Stimulated activated CD4-positive, alpha-beta T cell treated with anti-CD3 and anti-CD28 coated beads, Interleukin-12 subunit alpha, Interleukin-12 subunit beta, amount 100 ng/mL, for 48 hours (primary cell): ENCODE measurements at regions not wholly inside any gene's neighbourhood (a gene's known extent, or its start where the extent isn't known, plus 50 kb on each side); places are given as distances from the start of the nearest gene placed in this dataset.

Experiments
- DNase-seq, 3 donors: peaks; one replicate each; pipeline ENCODE4 v3.0.0-alpha.2; 2020; ENCODE audit warnings: low read depth in 2 of 3, low spot score in 1 of 3

GRCh38 chr9:8088477-8088876 is 288.9 kb upstream of the DMAC1 start:
- DNase-seq: no peak

- DNase-seq: no peak
These were observed 286.4 kb upstream of the DMAC1 start for GRCh38 chr9:8085986-8086385.

DNA sequence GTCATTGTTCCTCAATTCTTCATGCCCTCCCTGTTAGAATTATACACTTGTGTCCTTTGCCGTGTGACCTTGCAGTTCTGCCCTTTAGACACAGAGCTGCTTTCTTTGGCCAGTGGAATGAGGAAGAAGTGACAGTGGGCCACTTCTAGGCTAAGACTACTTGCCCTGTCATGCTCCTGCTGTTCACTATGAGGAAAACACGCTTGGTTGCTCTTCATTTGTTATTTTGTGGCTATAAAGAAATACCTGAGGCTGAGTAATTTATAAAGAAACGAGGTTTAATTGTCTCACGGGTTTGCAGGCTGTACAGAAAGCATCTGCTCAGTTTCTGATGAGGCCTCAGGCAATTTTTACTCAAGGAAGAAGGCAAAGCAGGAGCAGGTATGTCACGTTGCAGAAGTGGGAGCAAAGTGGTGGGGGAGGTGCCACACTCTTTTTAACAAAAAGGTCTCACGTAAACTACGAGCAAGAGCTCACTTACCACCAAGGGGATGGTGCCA is 279.1 kb upstream of the DMAC1 start:
- no peak for DNase-seq

DNA sequence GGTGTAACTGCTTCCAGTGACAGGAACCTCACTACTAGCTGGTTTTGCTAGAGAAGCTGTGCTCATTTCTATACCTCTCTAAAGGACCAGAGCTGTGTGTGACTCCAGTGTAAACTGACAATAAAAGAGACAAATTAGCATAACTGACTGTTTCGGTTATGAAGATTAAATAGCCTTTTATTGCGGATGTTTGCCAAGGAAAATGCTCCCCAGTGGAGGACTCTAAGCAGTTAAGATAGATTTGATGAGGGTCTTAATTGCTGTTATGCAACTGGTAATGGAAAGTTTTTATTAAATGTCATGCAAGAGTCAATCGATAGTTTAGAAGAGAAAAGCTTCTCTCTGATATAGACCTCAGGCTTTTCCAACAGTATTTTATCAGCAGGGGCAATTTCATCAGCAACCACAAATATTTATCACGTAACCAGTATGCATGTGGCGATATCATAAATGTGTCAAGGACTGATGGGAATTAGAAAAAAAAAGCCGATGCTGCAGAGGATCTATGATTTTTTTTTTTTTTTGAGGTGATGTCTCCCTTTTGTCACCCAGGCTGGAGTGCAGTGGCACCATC is 275.2 kb upstream of the DMAC1 start:
- no peak for DNase-seq

- no peak for DNase-seq
These were observed 271.8 kb upstream of the DMAC1 start for GRCh38 chr9:8071445-8071798.

DNA sequence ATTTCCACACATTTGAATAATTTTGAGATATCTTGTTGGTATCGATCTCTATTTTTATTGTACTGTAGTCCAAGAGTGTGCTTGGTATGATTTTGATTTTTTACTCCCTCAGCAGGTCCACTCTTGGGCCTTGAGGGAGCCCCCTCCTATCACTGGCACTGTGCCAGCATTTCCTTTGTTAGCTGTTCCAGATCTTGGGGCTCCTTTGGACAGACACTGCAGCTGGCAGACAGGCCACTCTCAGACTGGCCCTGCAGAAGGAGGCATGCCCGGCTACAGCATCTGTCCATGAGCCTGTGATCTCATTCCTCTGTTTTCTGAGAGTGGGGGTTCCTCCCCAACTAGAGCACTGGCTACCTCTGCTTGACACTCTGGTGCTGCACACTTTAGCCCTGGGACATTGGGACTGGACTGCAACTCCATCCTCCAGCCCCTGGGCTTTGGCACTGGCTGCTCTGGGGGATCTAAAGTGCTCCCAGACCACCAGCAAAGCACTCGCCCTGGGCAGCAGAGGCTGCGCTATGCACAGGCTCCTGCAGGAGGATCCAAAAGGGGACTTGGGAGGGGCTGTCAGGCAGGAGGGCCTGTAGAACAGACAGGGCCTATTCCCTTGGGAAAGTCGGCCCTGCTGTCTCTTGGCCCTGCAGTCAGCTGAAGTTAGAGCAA is 271.3 kb upstream of the DMAC1 start:
- no peak for DNase-seq

DNA sequence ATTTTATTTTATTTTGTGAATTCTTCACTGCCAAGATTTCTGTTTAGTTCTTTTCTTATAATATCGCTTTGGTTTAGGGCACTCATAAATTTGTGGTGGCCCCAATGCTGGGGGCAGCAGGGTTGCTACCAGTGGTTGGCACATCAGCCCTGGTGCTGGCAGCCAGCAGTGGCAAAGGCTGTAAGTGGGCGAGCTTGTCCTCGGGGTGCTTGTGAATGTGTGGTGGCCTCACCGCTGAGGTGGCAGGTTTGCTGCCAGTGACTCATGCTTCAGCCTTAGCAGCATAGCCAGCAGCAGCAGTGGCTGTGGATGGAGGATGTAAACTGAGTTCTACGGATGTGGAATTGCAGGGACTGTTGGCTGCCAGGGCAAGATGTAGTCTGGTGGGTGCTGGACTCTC is 262.9 kb upstream of the DMAC1 start:
- no peak for DNase-seq

- DNase-seq: no peak
These were observed 253.9 kb upstream of the DMAC1 start for GRCh38 chr9:8053501-8053900.

DNA sequence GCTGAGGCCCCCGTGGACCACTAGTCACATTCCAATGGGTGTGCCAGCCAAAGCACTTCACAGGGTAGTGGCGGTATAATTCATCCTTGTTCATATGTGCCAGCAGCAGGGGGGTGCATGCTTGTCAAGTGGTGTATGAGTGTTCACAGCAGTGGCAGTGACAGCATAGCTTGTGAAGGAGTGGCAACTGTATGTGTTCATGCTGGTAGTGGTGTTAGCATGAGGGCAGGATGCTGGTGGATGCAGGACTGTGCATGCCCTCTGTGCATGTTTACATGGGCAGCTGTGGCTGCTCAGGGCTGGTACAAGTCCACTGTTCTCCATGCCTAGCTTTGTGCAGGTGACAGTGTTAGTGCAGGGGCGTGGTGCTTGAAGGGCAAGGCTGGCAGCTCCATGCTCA is 253.4 kb upstream of the DMAC1 start:
- DNase-seq: no peak

GRCh38 chr9:8037745-8038144 is 238.2 kb upstream of the DMAC1 start:
- no peak for DNase-seq

- no peak for DNase-seq
These were observed 237.4 kb upstream of the DMAC1 start for GRCh38 chr9:8036914-8037524.

DNA sequence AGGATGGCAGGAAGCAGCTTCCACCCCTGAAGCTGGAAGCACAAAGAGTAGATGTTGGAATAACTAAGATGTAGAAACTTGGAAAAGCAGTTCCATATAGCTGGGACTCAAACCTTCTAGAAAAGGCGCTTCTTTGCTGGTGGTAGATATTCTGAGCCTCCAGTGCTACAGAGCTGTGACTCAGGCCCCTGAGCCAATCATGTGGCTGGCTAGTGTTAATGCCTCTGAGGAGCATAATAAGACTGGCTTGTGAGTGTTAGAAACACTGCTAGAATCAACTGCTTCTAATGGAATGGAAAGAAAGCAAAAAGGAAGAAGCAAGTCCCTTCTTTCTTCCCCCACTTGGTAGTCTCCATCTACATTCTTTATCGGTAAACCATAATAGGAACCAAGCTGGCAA is 234.2 kb upstream of the DMAC1 start:
- no peak for DNase-seq

DNA sequence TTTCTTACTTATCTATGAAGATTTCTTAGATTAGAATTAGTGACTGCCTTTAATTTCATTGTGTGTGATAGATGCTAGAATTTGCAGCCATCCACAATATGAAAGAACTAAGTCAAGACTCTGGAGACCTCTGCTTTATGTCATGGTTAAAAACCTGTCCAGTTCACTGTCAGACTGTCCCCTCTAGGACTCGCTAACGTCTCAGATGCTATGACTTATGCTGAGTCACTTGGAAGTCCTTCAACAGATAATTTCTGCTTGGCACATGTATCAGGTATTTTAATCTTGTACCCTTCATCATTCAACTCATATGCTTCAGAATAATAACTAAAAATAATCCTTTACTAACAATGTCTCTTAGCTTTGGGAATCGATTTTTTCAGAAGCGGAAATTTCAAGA is 230.5 kb upstream of the DMAC1 start:
- no peak for DNase-seq

DNA sequence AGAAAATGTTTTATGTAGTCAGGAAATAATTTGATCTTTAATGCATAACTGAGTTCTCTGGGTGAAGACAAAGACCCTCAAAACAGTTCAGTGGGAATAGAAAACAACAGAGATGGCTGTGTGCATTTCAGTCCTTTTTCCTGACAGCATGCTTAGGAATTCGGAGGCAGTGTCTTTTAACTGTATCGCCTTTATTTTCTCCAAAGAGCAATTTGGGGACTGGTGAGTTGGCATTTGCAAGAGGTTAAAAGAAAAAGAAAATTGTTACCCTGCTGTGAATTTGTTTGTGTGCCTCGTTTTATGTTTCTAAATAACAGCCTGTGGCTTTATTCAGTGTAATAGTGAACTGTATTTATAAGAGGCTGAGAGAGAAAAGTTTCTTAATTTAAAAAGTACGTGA is 227.8 kb upstream of the DMAC1 start:
- DNase-seq: no peak

DNA sequence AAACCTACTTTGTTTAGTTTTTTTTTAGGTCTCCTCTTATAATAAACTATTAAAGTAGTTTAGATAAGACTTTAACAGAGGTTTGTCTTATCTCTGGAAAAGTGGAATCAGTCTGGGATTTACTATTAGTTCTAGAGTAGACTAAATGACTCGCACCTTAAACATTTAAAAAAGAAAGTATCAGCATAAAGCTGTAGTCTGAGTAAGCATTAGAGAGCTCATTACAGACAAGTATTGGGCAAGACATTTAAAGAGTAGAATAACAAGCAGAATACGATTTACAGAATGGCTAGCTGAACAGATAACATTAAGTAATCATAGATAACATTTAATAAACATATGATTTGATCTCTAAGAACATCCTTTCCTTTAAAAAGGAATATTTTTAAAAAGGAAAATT is 226.0 kb upstream of the DMAC1 start:
- no peak for DNase-seq

GRCh38 chr9:8020186-8020585 is 220.6 kb upstream of the DMAC1 start:
- no peak for DNase-seq

- no peak for DNase-seq
These were observed 220.1 kb upstream of the DMAC1 start for GRCh38 chr9:8019636-8020035.

- DNase-seq: no peak
These were observed 215.6 kb upstream of the DMAC1 start for GRCh38 chr9:8014997-8015682.

GRCh38 chr9:8012986-8013385 is 213.4 kb upstream of the DMAC1 start:
- no peak for DNase-seq

DNA sequence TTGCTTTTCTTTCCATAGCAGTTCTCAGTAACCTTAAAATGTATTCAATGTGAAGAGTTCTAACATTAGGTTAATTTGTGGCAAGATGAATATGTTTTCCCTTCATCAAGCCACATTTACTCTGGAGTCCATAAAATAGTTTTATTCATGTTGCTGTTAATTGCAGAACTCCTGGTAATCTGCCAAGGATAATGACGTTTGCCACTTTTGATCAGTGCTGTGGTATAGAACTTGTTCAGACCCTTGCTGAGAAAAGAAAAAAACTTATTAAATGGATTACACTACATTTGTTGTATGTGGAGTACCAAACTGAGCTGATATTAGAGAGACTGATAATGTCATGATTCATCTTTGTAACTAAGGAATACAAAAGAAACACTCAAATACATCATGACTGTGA is 212.4 kb upstream of the DMAC1 start:
- no peak for DNase-seq

DNA sequence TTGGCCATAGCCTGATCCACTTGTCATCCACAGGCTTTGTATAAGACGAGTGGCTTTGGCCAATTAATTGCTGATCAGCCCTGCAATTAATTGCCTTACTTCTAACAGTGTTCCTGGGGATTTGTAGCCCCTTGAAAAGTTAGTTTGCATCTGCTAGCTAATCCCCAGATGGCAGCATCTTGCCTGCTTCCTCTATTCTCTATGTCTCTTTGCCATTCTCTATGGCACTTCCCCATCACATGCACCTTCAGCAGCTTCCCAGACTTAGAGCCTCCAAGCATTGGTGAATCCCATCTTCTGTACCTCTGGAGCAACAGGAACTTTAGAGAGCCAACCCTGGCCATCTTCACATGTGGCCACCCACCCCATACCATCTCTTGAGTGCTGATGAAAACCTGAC is 197.0 kb upstream of the DMAC1 start:
- no peak for DNase-seq

GRCh38 chr9:7988644-7989280 is 189.2 kb upstream of the DMAC1 start:
- no peak for DNase-seq
